Brain microvascular endothelial cell (primary cell): ENCODE measurements at regions not wholly inside any gene's neighbourhood (a gene's known extent, or its start where the extent isn't known, plus 50 kb on each side); places are given as distances from the start of the nearest gene placed in this dataset.

Source experiments
- DNase-seq: peaks from one replicate; pipeline ENCODE4 v3.0.0-alpha.2; 2020
- H3K27ac ChIP-seq: fragments of 250-450 bp; sonication (Bioruptor Pico); 2 replicates; pipeline ENCODE4 v1.5.1; 2020; ENCODE audit warnings: mild to moderate bottlenecking, moderate library complexity
- H3K27me3 ChIP-seq: fragments of 250-450 bp; sonication (Bioruptor Pico); replicated peaks from 2 replicates; pipeline ENCODE4 v1.5.1; 2020; ENCODE audit warnings: mild to moderate bottlenecking
- H3K36me3 ChIP-seq: fragments of 250-450 bp; sonication (Bioruptor Pico); replicated peaks from 2 replicates; pipeline ENCODE4 v1.5.1; 2020; ENCODE audit warnings: mild to moderate bottlenecking
- H3K4me3 ChIP-seq: 2 replicates; pipeline ENCODE4 v1.5.1; 2011; ENCODE audit warnings: low read depth, mild to moderate bottlenecking, control low read depth, low read length, moderate library complexity
- CTCF ChIP-seq: IDR thresholded peaks from 2 replicates; pipeline ENCODE4 v1.5.1; 2011; ENCODE audit warnings: low read depth, mild to moderate bottlenecking, moderate library complexity, low read length, control low read depth, inconsistent platforms; ENCODE audit errors: missing control alignments
- in situ Hi-C: cut with HindIII; loops from 2 replicates; pipeline ENCODE4 v1.10.0; 2017; ENCODE audit warnings: low sequenced_read_pairs, low pct_ligation_motif_present

- no peak overlapping the region for H3K27ac ChIP-seq
- no peaks in the 10 kb centered on the region for H3K36me3 ChIP-seq
- H3K4me3 ChIP-seq = no peak overlapping the region
- DNase-seq = no peak
- in situ Hi-C loops = no loop called here
- no peaks in the 10 kb centered on the region for H3K27me3 ChIP-seq
- no peak for TF ChIP-seq CTCF
These were observed 300.1 kb downstream of the PTEN start for GRCh38 chr10:88163572-88163971.

- in situ Hi-C loops = no loop called here
- H3K36me3 ChIP-seq = no peaks in the 10 kb centered on the region
- no peak overlapping the region for H3K27ac ChIP-seq
- H3K4me3 ChIP-seq = no peak overlapping the region
- DNase-seq = no peak
- no peak for TF ChIP-seq CTCF
- no peaks in the 10 kb centered on the region for H3K27me3 ChIP-seq
These were observed 301.0 kb downstream of the PTEN start for GRCh38 chr10:88164471-88164870.

GRCh38 chr10:88165849-88166271 is 302.4 kb downstream of the PTEN start:
- H3K27ac ChIP-seq = no peak overlapping the region
- in situ Hi-C loops = no loop called here
- H3K27me3 ChIP-seq = no peaks in the 10 kb centered on the region
- H3K4me3 ChIP-seq = no peak overlapping the region
- no peak for DNase-seq
- TF ChIP-seq CTCF = no peak
- no peaks in the 10 kb centered on the region for H3K36me3 ChIP-seq

GRCh38 chr10:88168171-88169036 is 305.0 kb downstream of the PTEN start:
- in situ Hi-C loops = no loop called here
- TF ChIP-seq CTCF = no peak
- Histone ChIP-seq H3K27me3 (no peaks in the 10 kb centered on the region), H3K36me3 (no peaks in the 10 kb centered on the region), H3K4me3 (no peak overlapping the region), H3K27ac (no peak overlapping the region)
- DNase-seq = no peak

- in situ Hi-C loops = no loop called here
- no peak for DNase-seq
- H3K27me3 ChIP-seq = no peaks in the 10 kb centered on the region
- no peak overlapping the region for H3K4me3 ChIP-seq
- no peaks in the 10 kb centered on the region for H3K36me3 ChIP-seq
- no peak for TF ChIP-seq CTCF
- H3K27ac ChIP-seq = no peak overlapping the region
These were observed 305.6 kb downstream of the PTEN start for GRCh38 chr10:88169037-88169319.

- no peak overlapping the region for H3K4me3 ChIP-seq
- H3K27me3 ChIP-seq = no peaks in the 10 kb centered on the region
- no peak for TF ChIP-seq CTCF
- H3K27ac ChIP-seq = no peak overlapping the region
- in situ Hi-C loops = no loop called here
- DNase-seq = no peak
- H3K36me3 ChIP-seq = no peaks in the 10 kb centered on the region
These were observed 307.2 kb downstream of the PTEN start for GRCh38 chr10:88170628-88171027.
